ENCODE measurements at regions not wholly inside any gene's neighbourhood (a gene's known extent, or its start where the extent isn't known, plus 50 kb on each side); places are given as distances from the start of the nearest gene placed in this dataset.

GRCh38 chrX:146109362-146109761, 291.7 kb downstream of the SLITRK2 start:
- no peak for TF ChIP-seq CTCF (conservative IDR thresholded peaks at IDR 0.05; ENCODE audit: low read length)
- TF ChIP-seq EZH2phosphoT487 (IDR thresholded peaks at IDR 0.05; ENCODE audit: borderline replicate concordance), result no peak
